Calu3 (cell line): ENCODE measurements at regions not wholly inside any gene's neighbourhood (a gene's known extent, or its start where the extent isn't known, plus 50 kb on each side); places are given as distances from the start of the nearest gene placed in this dataset.

Experiments
- BruUV-seq: library from RNA; stranded (reverse); fragments of 400-500 nt; replicated peaks from 2 replicates; lab custom pipeline; 2021; lab: Mats Ljungman, UMichigan
- CTCF ChIA-PET: fragments of 300-600 bp; sonication (Branson Sonifier 250); formaldehyde crosslinking; loops from one replicate; lab custom pipeline; 2022; ENCODE audit warnings: antibody characterized with exemption; lab: Charles Lee
- DNase-seq: peaks from one replicate; pipeline ENCODE4 v3.0.0; 2022
- H3K27ac Mint-ChIP-seq: one replicate; pipeline ENCODE4 v1.8.0; 2022; ENCODE audit warnings: mixed read lengths; ENCODE audit not compliant: unreplicated experiment
- H3K27me3 Mint-ChIP-seq: one replicate; pipeline ENCODE4 v1.8.0; 2022; ENCODE audit warnings: mixed read lengths; ENCODE audit not compliant: unreplicated experiment
- H3K36me3 Mint-ChIP-seq: one replicate; pipeline ENCODE4 v1.8.0; 2022; ENCODE audit warnings: mild to moderate bottlenecking, moderate library complexity, mixed read lengths; ENCODE audit not compliant: insufficient read depth, unreplicated experiment
- H3K4me1 Mint-ChIP-seq: one replicate; pipeline ENCODE4 v1.8.0; 2022; ENCODE audit warnings: mild to moderate bottlenecking, low read depth, mixed read lengths; ENCODE audit not compliant: unreplicated experiment
- H3K4me3 Mint-ChIP-seq: one replicate; pipeline ENCODE4 v1.8.0; 2022; ENCODE audit warnings: mild to moderate bottlenecking, low read depth, moderate library complexity, mixed read lengths; ENCODE audit not compliant: unreplicated experiment
- H3K9me3 Mint-ChIP-seq: one replicate; pipeline ENCODE4 v1.8.0; 2022; ENCODE audit warnings: low read depth, mixed read lengths; ENCODE audit not compliant: unreplicated experiment
- CTCF ChIP-seq: fragments of 200-600 bp; IDR thresholded peaks from one replicate; pipeline ENCODE4 v1.8.0; 2022; ENCODE audit warnings: antibody characterized with exemption; ENCODE audit not compliant: unreplicated experiment
- intact Hi-C: fragments of 100-400 bp; cut with micrococcal nuclease; formaldehyde crosslinking; loops from one replicate; pipeline ENCODE4 v1.10.0; 2022; ENCODE audit not compliant: unreplicated experiment

- DNase-seq, result no peak
- Mint-ChIP-seq H3K9me3 (peaks cover 5% of the 10 kb centered on the region), H3K27me3 (no peaks in the 10 kb centered on the region), H3K36me3 (no peaks in the 10 kb centered on the region), H3K27ac (no peak overlapping the region), H3K4me1 (no peaks in the 10 kb centered on the region), H3K4me3 (no peak overlapping the region)
- CTCF ChIA-PET, result no interaction called here
- intact Hi-C loops, result no loop called here
- TF ChIP-seq CTCF, result no peak
- no TSS peak for BruUV-seq
Observed at GRCh38 chr14:82412545-82412944, 878.9 kb upstream of the SEL1L start.

GRCh38 chr14:82414853-82415539 lies 881.3 kb upstream of the SEL1L start:
- DNase-seq, result no peak
- BruUV-seq, result no TSS peak
- peaks cover 7% of the 10 kb centered on the region for H3K9me3 Mint-ChIP-seq
- intact Hi-C loops, result no loop called here
- CTCF ChIA-PET, result no interaction called here
- no peak overlapping the region for H3K4me3 Mint-ChIP-seq
- H3K27me3 Mint-ChIP-seq, result no peaks in the 10 kb centered on the region
- H3K36me3 Mint-ChIP-seq, result no peaks in the 10 kb centered on the region
- TF ChIP-seq CTCF, result no peak
- no peaks in the 10 kb centered on the region for H3K4me1 Mint-ChIP-seq
- no peak overlapping the region for H3K27ac Mint-ChIP-seq

DNA sequence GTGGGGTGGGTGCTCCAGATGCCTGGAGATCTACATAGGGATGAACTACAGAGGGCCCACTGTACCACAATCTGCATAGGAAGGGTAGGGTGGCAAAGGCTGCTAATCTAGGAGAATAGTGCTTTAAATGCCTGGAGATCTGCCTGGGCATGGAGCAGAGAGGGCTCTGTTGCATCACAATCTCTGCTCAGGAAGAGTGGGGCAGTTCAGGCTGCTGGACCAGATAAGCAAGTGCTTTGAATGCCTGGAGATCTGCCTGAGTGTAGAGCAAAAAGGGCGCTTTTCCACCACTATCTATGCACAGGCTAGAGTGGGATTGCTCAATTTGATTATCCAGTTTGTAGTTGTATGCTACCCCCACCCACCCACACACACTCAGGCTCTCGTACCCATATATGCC lies 886.3 kb upstream of the SEL1L start:
- peaks cover 4% of the 10 kb centered on the region for H3K9me3 Mint-ChIP-seq
- H3K27ac Mint-ChIP-seq, result no peak overlapping the region
- CTCF ChIA-PET, result no interaction called here
- DNase-seq, result no peak
- no peaks in the 10 kb centered on the region for H3K4me1 Mint-ChIP-seq
- H3K36me3 Mint-ChIP-seq, result no peaks in the 10 kb centered on the region
- TF ChIP-seq CTCF, result no peak
- no peak overlapping the region for H3K4me3 Mint-ChIP-seq
- intact Hi-C loops, result no loop called here
- no TSS peak for BruUV-seq
- H3K27me3 Mint-ChIP-seq, result no peaks in the 10 kb centered on the region

- Mint-ChIP-seq H3K27me3 (no peaks in the 10 kb centered on the region), H3K36me3 (no peaks in the 10 kb centered on the region), H3K4me3 (no peak overlapping the region), H3K4me1 (no peaks in the 10 kb centered on the region), H3K9me3 (peaks cover 4% of the 10 kb centered on the region), H3K27ac (no peak overlapping the region)
- CTCF ChIA-PET, result no interaction called here
- intact Hi-C loops, result no loop called here
- no peak for DNase-seq
- TF ChIP-seq CTCF, result no peak
- no TSS peak for BruUV-seq
Observed at GRCh38 chr14:82420871-82421270, 887.2 kb upstream of the SEL1L start.
